HFFc6 (cell line): ENCODE measurements at regions not wholly inside any gene's neighbourhood (a gene's known extent, or its start where the extent isn't known, plus 50 kb on each side); places are given as distances from the start of the nearest gene placed in this dataset.

Experiments
- DNase-seq: peaks from one replicate; pipeline ENCODE4 v3.0.0-alpha.2; 2018
- H3K27ac Mint-ChIP-seq: 2 replicates; pipeline ENCODE4 v1.8.0; 2020; ENCODE audit warnings: mild to moderate bottlenecking, mixed read lengths
- H3K27me3 Mint-ChIP-seq: 2 replicates; pipeline ENCODE4 v1.8.0; 2021; ENCODE audit warnings: mild to moderate bottlenecking, moderate library complexity, mixed read lengths; ENCODE audit not compliant: insufficient read depth
- H3K36me3 Mint-ChIP-seq: 2 replicates; pipeline ENCODE4 v1.8.0; 2021; ENCODE audit warnings: low read depth, mixed read lengths
- H3K4me1 Mint-ChIP-seq: 2 replicates; pipeline ENCODE4 v1.8.0; 2020; ENCODE audit warnings: low read depth, mixed read lengths
- H3K4me3 Mint-ChIP-seq: 2 replicates; pipeline ENCODE4 v1.8.0; 2020; ENCODE audit warnings: mild to moderate bottlenecking, moderate library complexity, mixed read lengths
- H3K9me3 Mint-ChIP-seq: 2 replicates; pipeline ENCODE4 v1.8.0; 2020; ENCODE audit warnings: mild to moderate bottlenecking, mixed read lengths
- TF ChIP-seq, protein P1 (sequence below): fragments of 200-600 bp; sonication (generic); IDR thresholded peaks from 2 replicates; pipeline ENCODE4 v1.5.0; 2021; ENCODE audit warnings: antibody characterized with exemption, mild to moderate bottlenecking

DNA sequence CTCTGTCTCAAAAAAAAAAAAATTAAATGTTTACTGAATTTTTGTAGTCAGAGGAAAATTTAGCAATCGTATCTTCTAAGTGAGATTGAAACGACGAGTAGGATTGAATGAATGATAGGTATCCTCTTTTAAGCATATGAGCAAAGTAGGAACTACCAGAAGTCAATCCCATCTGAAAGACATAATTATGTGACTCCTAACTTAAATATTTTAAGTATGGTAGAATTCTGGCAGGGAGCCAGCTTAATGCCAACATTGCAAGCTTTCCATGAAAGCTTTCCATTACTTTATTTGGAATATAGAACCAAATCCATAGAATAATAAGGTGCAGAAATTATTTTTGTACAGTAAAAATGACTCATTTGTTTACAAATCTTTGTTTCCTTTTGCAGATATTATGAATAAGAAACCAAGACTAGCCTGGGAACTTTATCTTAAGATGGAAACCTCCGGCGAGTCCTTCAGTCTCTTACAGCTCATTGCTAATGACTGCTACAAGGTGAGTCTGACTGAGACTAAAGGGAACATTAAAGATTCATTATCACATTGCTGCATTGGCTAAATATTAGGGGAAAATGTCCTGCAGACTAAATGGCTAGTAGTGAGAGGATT, 50.2 kb upstream of the UBN2 start:
- DNase-seq: no peak
- Mint-ChIP-seq H3K36me3 (peaks cover 17% of the 10 kb centered on the region; the same call in 1 of the 2 replicates), H3K9me3 (no peaks in the 10 kb centered on the region), H3K4me3 (no peak overlapping the region), H3K27ac (no peak overlapping the region), H3K4me1 (peaks cover 14% of the 10 kb centered on the region), H3K27me3 (peaks cover 2% of the 10 kb centered on the region; the same call in 1 of the 2 replicates)
- TF ChIP-seq, protein P1, sequence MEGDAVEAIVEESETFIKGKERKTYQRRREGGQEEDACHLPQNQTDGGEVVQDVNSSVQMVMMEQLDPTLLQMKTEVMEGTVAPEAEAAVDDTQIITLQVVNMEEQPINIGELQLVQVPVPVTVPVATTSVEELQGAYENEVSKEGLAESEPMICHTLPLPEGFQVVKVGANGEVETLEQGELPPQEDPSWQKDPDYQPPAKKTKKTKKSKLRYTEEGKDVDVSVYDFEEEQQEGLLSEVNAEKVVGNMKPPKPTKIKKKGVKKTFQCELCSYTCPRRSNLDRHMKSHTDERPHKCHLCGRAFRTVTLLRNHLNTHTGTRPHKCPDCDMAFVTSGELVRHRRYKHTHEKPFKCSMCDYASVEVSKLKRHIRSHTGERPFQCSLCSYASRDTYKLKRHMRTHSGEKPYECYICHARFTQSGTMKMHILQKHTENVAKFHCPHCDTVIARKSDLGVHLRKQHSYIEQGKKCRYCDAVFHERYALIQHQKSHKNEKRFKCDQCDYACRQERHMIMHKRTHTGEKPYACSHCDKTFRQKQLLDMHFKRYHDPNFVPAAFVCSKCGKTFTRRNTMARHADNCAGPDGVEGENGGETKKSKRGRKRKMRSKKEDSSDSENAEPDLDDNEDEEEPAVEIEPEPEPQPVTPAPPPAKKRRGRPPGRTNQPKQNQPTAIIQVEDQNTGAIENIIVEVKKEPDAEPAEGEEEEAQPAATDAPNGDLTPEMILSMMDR: no peak
